Lung microvascular endothelial cell (primary cell): ENCODE measurements at regions not wholly inside any gene's neighbourhood (a gene's known extent, or its start where the extent isn't known, plus 50 kb on each side); places are given as distances from the start of the nearest gene placed in this dataset.
"Not testable (repeated sequence)": the region's sequence is repeated elsewhere in the genome, so short reads cannot be mapped to it uniquely, and the experiment has no call there.

ENCODE experiments used
- DNase-seq, 2 donors: peaks; one replicate each; pipeline versions ENCODE4 v3.0.0 to v3.0.0-alpha.2; 2010; ENCODE audit warnings: low read depth in 2 of 2

DNA sequence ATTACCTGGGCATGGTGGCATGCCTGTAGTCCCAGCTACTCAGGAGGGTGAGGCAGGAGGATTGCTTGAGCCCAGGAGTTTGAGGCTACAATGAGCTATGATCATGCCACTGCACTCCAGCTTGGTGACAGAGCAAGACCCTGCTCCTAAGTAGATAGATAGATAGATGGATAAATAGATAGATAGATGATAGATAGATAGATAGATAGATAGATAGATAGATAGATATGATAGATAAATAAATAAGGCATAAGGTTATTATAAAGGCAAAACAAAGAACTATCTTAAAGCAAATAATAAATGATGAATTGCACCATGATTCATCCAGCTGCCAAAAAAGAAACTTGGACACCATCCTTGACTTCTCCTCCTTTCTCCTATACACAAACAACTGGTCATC lies 82.0 kb upstream of the DLX6 start:
- DNase-seq, result not testable (repeated sequence)

DNA sequence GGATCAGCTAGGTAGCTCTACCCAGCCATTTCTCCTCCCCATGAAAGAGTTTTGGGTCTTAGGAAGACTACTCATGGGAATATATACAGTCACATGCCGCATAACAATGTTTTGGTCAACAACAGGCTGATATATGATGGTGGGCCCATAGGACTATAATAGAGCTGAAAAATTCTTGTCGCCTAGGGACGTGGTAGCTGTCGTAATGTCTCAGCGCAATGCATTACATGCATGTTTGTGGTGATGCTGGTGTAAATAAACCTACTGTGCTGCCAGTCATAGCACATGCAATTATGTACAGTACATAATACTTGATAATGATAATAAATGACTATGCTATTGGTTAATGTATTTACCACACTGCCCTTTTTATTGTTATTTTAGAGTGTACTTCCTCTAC lies 78.2 kb upstream of the DLX6 start:
- no peak for DNase-seq

DNA sequence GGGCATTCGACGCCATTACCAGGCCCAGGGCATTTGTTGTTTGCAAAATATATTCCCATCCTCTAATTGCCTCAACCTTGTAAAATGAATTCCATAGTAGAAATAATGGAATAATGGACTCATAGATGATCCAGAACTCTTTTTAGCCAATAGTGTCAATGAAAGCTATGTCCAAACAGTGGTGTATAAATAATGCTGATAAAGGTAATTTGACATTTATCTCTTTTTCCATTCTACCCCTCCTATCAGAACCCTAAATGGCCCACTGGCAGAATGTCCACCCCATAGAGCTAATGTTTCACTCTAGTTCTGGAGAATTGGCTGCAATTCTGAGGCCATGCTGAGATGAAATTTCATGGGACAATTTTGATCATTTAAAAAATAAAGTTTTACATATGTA lies 76.4 kb upstream of the DLX6 start:
- no peak for DNase-seq

DNA sequence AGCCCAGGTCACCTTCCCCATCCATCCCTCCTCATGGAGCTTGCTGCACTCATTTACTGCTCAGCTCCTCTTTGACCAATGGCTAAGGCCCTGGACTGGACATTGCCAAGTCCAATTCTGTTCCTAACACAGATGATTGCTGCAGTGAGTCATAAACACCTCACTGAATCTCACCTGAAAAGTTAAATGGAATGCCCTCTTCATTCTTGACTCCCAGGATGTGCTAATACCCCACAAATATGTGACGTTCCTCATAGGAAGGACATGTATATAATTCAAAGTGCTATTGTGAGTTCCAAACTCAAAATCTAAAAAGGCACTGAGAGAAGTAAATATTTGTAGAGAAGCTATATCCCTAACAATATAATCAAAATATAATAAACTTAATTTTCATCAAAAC lies 73.5 kb upstream of the DLX6 start:
- no peak for DNase-seq

DNA sequence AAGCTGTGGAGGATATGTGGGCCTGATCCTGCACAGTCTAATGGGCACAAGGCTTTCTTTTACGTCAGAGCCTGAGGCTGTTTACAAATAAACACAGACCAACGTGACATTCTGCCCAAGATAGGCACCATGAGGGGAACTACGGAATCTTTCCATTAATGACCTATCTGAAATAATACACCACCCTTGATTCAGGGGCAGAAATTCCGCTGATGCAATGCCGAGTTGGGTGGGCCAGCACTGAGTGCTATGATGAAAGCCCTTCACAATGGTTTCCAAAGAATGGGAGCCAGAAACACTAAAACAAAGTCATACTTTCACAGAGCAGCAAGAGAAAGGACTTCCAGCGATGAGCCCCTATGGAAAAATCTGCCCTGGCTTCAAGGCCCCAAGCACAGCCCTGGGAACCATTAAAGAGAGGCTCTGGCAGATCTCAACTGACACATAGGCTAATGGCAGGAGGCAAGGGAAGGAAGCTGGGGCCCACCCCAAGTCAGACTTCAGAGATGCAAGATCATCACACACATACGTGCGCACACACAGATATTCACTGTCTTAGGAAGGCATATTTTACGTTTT lies 72.2 kb upstream of the DLX6 start:
- DNase-seq, result no peak

DNA sequence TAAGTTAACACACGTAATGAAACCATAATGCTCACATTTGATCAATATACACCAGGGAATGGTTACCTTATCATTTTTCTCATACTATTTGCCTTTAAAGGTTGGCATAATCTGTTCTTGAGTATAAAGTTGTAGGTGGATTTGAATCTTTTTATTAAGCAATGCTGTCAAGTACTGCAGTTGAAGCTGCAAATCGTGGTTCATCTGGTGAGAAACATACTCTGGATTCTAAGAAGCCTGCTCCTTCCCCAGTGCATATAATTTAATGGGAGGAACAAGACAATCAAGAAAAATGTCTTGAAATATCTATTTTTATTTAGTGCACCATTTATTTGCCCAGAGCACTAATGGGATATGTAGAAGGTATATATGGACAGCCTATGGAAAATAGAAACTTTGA lies 68.7 kb upstream of the DLX6 start:
- DNase-seq, result no peak

DNA sequence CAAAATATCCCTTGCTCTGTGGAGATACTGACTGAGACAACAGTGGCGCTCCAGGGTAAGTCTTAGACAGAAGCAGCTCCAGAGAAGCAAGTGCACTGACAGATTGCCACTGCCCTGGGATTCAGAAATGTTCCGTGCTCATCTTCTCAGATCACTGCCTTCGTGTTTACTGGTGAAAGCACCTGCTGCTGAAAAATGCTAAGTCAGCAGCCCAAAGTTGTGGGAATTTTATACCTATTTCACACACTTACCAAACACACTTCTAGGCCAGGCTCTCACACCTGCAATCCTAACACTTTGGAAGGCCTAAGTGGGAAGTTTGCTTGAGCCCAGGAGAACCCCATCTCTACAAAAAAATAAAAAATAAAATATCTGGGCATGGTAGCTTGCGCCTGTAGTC lies 63.2 kb upstream of the DLX6 start:
- no peak for DNase-seq

DNA sequence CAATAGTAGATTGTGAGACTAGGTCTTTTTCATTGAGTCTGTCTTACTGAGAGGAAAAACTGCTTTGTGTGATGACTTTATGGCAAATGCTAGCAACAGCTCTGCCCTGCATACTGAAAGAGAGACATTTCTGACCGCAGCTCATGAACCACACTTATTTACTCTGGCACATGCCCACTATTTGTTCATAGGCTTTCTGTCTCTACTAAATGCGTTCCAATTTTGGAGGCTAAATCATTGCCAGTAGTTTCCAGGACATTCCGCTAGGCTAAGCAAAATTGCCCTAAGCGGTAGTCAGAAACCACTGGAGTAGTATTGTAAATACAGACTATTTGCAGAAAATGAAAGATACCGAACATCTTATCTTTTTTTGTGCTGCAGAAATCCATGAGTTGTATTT lies 55.6 kb upstream of the DLX6 start:
- DNase-seq, result peak in 1 of 2 donors; percentile 29

DNA sequence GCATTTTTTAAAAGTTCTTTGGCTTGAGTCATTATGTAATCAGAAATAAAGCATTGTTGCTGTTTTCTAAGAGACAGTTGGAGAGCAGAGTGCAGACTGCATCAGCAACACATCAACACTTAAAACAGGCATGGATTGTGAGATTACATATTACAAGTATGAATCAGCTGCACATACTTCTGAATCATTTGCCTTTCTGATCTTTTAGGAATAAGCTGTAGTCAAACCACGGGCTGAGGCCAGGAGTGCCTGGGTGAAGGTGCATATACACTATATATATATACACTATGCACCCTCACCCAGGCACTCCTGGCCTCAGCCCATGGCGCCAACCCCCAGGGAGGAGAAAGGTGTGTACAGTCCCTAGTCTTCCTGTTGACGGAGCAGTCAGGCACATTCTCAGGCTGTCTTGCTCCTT lies 52.4 kb upstream of the DLX6 start:
- DNase-seq, result no peak

DNA sequence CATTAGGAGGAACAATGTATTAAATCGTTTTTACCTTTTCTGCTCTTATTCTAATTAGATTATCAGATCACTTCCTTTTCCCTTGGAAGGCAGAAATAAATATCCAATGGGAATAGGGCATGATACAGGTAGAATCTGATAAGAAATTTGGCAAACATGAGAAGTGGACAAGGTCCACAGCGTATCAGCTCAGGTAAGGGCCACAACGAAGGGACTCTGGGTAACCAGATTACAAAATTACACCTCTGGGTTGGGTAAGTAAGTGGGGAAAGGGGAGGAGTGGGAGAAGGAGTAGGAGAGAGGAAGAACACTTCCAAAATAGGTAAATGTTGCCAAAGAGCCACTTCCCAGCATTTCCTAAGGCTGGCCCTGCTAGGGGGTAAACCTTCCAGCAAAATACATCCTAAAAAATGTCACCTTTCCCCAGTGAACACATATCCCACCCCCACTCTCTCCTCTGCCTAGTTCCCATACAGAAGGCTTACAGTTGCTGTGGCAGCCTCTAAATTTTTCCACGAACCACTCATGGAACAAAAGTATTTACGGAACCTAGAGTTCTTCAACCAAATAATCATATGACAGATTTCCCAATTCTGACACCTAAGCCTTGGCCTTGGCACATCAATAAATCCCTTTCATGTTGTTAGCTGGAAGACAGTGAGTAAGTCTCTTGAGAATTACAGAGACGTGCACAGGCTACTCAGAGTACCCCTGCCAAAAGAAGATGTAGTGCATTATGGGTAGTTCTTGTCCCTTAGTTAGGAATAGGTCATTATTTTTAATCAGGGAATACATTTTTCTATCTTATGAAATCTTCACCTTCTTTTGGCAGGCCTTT lies 51.5 kb upstream of the DLX6 start:
- DNase-seq, result no peak
